Activated B cell treated with CpG ODN at 0.5 μM for 24 hours (primary cell): ENCODE measurements at regions not wholly inside any gene's neighbourhood (a gene's known extent, or its start where the extent isn't known, plus 50 kb on each side); places are given as distances from the start of the nearest gene placed in this dataset.

Source experiments
- ATAC-seq: fragments of 200-7000 bp; cut with Tn5 transposase; one replicate; pipeline ENCODE4 v1.10.0; 2021; ENCODE audit warnings: low read depth, mild to moderate bottlenecking, moderate library complexity
- CTCF ChIA-PET: fragments of 350-600 bp; sonication (Branson Sonifier 250); formaldehyde crosslinking; loops from one replicate; lab custom pipeline; 2021; ENCODE audit warnings: antibody characterized with exemption; lab: Charles Lee
- POLR2A ChIA-PET: fragments of 350-600 bp; sonication (Branson Sonifier 250); formaldehyde crosslinking; loops from one replicate; lab custom pipeline; 2021; ENCODE audit warnings: antibody characterized with exemption; lab: Charles Lee
- DNase-seq: peaks from one replicate; pipeline ENCODE4 v3.0.0; 2022
- H3K27ac Mint-ChIP-seq: one replicate; pipeline ENCODE4 v1.8.0; 2020; ENCODE audit warnings: mixed read lengths
- H3K27me3 Mint-ChIP-seq: one replicate; pipeline ENCODE4 v1.8.0; 2021; ENCODE audit warnings: mixed read lengths
- H3K36me3 Mint-ChIP-seq: one replicate; pipeline ENCODE4 v1.8.0; 2021; ENCODE audit warnings: low read depth, mixed read lengths
- H3K4me1 Mint-ChIP-seq: one replicate; pipeline ENCODE4 v1.8.0; 2021; ENCODE audit warnings: mixed read lengths
- H3K4me3 Mint-ChIP-seq: one replicate; pipeline ENCODE4 v1.8.0; 2020; ENCODE audit warnings: mild to moderate bottlenecking, mixed read lengths
- H3K9me3 Mint-ChIP-seq: one replicate; pipeline ENCODE4 v1.8.0; 2020; ENCODE audit warnings: mixed read lengths
- CTCF ChIP-seq: fragments of 200-600 bp; IDR thresholded peaks from one replicate; pipeline ENCODE4 v1.8.0; 2022; ENCODE audit warnings: antibody characterized with exemption, mild to moderate bottlenecking
- intact Hi-C: fragments of 100-400 bp; cut with micrococcal nuclease; formaldehyde crosslinking; loops from one replicate; pipeline ENCODE4 v1.15.1; 2024

- H3K27ac Mint-ChIP-seq, result no peak overlapping the region
- DNase-seq (no peak), ATAC-seq (no peak)
- H3K9me3 Mint-ChIP-seq, result peaks cover 3% of the 10 kb centered on the region
- ChIA-PET CTCF (no interaction called here), POLR2A (no interaction called here)
- no peaks in the 10 kb centered on the region for H3K27me3 Mint-ChIP-seq
- H3K4me3 Mint-ChIP-seq, result no peak overlapping the region
- TF ChIP-seq CTCF, result no peak
- no peaks in the 10 kb centered on the region for H3K4me1 Mint-ChIP-seq
- no peaks in the 10 kb centered on the region for H3K36me3 Mint-ChIP-seq
- intact Hi-C loops, result no loop called here
Measured at GRCh38 chr5:28402590-28403301, 1364.4 kb upstream of the CDH9 start.

- ChIA-PET CTCF (no interaction called here), POLR2A (no interaction called here)
- no peak overlapping the region for H3K27ac Mint-ChIP-seq
- no peak for ATAC-seq
- H3K9me3 Mint-ChIP-seq, result peaks cover 7% of the 10 kb centered on the region
- DNase-seq, result no peak
- no peaks in the 10 kb centered on the region for H3K4me1 Mint-ChIP-seq
- no peak for TF ChIP-seq CTCF
- H3K4me3 Mint-ChIP-seq, result no peak overlapping the region
- H3K36me3 Mint-ChIP-seq, result no peaks in the 10 kb centered on the region
- intact Hi-C loops, result no loop called here
- no peaks in the 10 kb centered on the region for H3K27me3 Mint-ChIP-seq
Measured at GRCh38 chr5:28400076-28400475, 1361.7 kb upstream of the CDH9 start.

- Mint-ChIP-seq H3K27me3 (no peaks in the 10 kb centered on the region), H3K27ac (no peak overlapping the region), H3K36me3 (no peaks in the 10 kb centered on the region), H3K4me1 (no peaks in the 10 kb centered on the region), H3K4me3 (no peak overlapping the region), H3K9me3 (peaks cover 7% of the 10 kb centered on the region)
- intact Hi-C loops, result no loop called here
- DNase-seq (no peak), ATAC-seq (no peak)
- ChIA-PET POLR2A (no interaction called here), CTCF (no interaction called here)
- no peak for TF ChIP-seq CTCF
Measured at GRCh38 chr5:28399211-28399610, 1360.8 kb upstream of the CDH9 start.

GRCh38 chr5:28398185-28398584 lies 1359.8 kb upstream of the CDH9 start:
- Mint-ChIP-seq H3K9me3 (peaks cover 7% of the 10 kb centered on the region), H3K27ac (no peak overlapping the region), H3K36me3 (no peaks in the 10 kb centered on the region), H3K4me3 (no peak overlapping the region), H3K27me3 (no peaks in the 10 kb centered on the region), H3K4me1 (no peaks in the 10 kb centered on the region)
- intact Hi-C loops, result no loop called here
- ATAC-seq, result no peak
- no peak for TF ChIP-seq CTCF
- DNase-seq, result no peak
- ChIA-PET CTCF (no interaction called here), POLR2A (no interaction called here)

- TF ChIP-seq CTCF, result no peak
- H3K27me3 Mint-ChIP-seq, result no peaks in the 10 kb centered on the region
- H3K27ac Mint-ChIP-seq, result no peak overlapping the region
- H3K36me3 Mint-ChIP-seq, result no peaks in the 10 kb centered on the region
- peaks cover 6% of the 10 kb centered on the region for H3K9me3 Mint-ChIP-seq
- CTCF ChIA-PET, result no interaction called here
- no peaks in the 10 kb centered on the region for H3K4me1 Mint-ChIP-seq
- ATAC-seq (no peak), DNase-seq (no peak)
- no peak overlapping the region for H3K4me3 Mint-ChIP-seq
- intact Hi-C loops, result no loop called here
- POLR2A ChIA-PET, result no interaction called here
Measured at GRCh38 chr5:28397502-28397941, 1359.1 kb upstream of the CDH9 start.
